Right hindlimb (tissue), 1 donor: ENCODE measurements at regions not wholly inside any gene's neighbourhood (a gene's known extent, or its start where the extent isn't known, plus 50 kb on each side); places are given as distances from the start of the nearest gene placed in this dataset.
A peak's percentile ranks its signal among the peaks of the same experiment; 100 is the strongest.
"Not testable (repeated sequence)": the region's sequence is repeated elsewhere in the genome, so short reads cannot be mapped to it uniquely, and the experiment has no call there.

ENCODE experiments used
- DNase-seq: peaks from one replicate; pipeline ENCODE4 v3.0.0-alpha.2; 2018

DNA sequence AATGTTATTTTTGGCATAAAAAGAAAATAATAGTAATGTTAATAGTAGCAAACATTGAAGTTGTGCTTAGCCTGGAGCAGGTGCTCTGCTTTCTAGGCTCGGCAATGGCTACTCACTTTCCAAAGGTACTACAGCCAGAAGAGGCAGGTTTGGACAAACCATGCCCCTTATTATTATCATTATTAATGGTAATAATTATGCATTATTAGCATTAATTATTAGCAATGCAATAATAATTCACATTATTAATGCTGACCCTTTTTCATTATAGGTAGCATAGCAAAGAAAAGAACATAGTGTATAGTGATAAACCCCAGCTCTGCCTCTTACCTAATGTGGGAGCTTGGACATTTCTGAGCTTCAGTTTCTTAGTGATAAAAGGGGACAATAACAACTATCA lies 171.4 kb downstream of the EDEM1 start:
- DNase-seq: no peak

DNA sequence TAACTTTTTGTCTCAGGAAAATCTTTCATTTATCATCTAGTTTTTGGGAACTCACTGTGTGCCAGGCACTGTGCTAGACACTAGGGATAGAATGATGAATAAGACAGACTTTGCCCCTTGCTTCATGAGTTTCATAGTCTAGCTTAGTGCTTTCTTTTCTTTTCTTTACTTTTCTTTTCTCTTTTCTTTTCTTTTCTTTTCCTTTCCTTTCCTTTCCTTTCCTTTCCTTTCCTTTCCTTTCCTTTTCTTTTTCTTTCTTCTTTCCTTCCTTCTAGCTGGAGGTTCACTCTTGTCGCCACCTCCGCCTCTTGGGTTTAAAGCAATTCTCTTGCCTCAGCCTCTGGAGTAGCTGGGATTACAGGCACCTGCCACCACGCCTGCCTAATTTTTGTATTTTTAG lies 172.9 kb downstream of the EDEM1 start:
- no peak for DNase-seq

DNA sequence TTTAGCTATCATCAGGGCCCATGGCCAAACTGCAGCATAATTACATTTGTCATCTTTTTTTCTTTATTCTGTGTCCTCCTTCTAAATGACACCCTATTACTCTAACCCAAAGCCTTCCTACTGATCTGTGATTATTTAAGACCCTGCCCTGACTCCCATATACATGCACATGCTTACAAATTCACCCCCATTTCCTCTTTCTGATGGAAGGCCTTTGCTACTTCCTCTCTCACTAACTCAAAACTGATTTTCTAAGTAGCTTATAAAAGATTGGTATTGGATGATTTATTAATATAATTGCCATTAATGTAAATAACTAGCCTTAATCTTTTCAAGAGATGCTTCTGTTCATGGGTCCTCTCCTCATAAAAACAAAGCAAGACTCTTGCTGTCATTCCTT lies 179.2 kb downstream of the EDEM1 start:
- no peak for DNase-seq

DNA sequence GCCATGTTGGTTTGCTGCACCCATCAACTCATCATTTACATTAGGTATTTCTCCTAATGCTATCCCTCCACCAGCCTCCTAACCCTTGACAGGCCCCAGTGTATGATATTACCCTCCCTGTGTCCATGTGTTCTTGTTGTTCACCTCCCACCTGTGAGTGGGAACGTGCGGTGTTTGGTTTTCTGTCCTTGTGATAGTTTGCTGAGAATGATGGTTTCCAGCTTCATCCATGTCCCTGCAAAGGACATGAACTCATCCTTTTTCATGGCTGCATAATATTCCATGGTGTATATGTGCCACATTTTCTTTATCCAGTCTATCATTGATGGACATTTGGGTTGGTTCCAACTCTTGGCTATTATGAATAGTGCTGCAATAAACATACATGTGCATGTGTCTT lies 184.0 kb downstream of the EDEM1 start:
- DNase-seq: not testable (repeated sequence)

DNA sequence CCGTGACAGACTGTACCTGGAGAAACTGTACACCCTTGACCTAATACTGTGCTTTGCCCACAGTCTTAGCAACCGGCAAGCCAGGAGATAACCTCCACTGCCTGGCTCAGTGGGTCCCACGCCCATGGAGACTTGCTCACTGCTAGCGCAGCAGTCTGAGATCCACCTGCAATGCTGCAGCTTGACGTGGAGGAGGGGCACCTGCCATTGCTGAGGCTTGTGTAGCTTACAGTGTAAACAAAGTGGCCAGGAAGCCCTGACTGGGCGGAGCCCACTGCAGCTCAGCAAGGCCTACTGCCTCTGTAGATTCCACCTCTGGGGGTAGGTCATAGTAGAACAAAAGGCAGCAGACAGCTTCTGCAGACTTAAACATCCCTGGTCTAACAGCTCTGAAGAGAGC lies 189.3 kb downstream of the EDEM1 start:
- DNase-seq: no peak

DNA sequence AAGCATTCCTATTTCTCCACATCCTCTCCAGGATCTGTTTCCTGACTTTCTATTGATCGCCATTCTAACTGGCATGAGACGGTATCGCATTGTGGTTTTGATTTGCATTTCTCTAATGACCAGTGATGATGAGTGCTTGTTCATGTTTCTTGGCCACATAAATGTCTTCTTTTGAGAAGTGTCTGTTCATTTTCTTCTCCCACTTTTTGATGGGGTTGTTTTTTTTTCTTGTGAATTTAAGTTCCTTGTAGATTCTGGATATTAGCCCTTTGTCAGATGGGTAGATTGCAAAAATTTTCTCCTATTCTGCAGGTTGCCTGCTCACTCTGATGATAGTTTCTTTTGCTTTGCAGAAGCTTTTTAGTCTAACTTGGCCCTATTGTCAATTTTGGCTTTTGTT lies 191.8 kb downstream of the EDEM1 start:
- not testable (repeated sequence) for DNase-seq

DNA sequence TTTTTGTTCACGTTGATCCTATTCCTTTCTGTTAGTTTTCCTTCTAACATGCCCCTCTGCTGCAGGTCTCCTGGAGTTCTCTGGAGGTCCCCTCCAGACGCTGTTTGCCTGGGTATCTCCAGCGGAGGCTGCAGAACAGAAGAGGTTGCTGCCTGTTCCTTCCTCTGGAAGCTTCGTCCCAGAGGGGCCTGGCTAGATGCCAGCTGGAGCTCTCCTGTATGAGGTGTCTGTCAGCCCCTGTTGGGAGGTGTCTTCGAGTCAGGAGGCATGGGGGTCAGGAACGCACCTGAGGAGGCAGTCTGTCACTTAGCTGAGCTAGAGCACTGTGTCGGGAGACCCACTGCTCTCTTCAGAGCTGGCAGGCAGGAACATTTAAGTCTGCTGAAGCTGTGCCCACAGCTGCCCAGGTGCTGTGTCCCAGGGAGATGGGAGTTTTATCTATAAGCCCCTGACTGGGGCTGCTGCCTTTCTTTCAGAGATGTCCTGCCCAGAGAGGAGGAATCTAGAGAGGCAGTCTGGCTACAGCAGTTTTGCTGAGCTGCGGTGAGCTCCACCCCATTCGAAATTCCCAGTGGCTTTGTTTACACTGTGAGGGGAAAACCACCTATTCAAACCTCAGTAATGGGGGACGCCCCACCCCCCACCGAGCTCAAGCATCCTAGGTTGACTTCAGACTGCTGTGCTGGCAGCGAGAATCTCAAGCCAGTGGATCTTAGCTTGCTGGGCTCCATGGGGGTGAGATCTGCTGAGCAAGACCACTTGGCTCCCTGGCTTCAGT lies 196.2 kb downstream of the EDEM1 start:
- DNase-seq: not testable (repeated sequence)

DNA sequence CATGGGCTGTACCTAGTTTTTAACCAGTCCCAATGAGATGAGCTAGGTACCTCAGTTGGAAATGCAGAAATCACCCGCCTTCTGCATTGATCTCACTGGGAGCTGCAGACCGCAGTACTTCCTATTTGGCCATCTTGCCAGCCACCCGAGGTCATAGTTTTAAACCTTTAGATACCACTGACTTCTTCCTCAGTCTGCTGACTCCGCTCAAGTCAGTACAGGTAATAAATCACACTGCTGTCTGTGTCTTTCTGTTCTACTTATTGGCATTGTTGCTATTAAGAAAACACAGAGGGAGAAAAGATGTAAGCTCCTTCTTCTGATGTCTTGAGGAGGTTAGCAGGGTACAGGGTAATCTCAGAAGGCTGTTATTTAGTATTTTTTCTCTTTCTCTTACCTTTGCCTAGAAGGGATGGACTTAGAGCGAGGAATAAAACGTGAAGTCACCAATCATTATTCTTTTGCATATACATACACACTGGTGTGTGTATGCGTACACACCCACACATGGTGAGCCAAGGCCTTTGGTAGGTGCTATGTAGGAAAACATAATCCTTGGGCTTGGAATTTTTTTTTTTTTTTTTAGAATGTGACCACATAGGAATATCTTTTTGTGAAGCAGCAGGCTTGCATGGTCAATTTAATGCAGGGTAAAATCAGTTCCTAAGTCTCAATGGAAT lies 197.2 kb downstream of the EDEM1 start:
- no peak for DNase-seq

DNA sequence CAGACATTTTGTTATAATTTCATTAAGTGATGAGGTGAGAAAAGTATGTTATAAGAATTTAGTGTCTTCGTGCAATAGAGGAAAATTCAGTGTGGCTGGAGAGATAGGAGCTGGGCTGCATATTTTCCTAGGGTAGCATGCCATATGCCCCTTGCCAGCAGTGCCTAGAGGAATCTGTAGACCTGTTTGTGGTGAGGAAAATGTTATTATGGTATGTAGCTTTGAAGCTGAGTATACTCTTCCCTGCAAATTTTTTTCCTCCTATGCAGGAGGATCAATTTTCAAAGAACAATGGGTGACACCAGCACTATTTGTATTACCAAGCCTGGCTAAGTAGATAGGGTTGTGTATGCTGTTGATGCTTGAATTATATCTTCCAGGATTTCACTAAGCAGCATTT lies 200.6 kb downstream of the EDEM1 start:
- no peak for DNase-seq

DNA sequence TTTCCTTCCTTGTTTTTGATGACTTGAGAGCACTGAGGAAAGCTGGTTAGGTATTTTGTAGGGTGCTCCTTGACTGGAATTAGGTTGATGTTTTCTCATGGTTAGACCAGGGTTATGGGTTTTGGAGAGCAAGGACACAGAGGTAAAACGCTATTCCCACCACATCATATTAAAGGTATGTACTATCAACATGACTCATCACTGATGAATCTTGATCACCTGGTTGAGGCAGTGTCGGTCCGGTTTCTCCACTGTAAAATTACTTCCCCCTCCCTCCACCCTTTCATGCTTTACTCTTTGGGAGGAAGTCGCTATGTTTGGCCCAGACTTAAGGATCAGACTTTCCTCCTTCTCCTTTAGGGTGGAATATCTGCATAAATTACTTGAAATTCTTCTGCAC lies 201.6 kb downstream of the EDEM1 start:
- no peak for DNase-seq

DNA sequence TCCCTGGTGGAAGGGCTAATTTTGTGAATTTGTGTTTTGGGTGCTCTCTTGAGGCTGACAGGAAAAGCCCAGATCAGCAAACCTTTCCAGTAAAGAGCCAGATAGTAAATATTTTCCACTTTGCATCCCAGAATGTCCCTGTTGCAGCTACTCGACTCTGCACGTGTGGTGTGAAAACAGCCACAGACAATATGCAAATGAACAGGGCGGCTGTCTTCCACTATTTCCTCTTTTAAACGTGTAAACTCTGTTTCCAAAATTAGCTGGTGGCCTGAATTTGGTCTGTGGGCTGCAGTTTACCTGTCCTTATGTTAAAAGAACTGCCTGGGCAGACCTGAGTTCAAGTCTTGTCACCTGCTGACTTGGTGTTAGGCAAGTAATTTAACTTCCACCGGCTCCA lies 202.7 kb downstream of the EDEM1 start:
- DNase-seq: no peak

DNA sequence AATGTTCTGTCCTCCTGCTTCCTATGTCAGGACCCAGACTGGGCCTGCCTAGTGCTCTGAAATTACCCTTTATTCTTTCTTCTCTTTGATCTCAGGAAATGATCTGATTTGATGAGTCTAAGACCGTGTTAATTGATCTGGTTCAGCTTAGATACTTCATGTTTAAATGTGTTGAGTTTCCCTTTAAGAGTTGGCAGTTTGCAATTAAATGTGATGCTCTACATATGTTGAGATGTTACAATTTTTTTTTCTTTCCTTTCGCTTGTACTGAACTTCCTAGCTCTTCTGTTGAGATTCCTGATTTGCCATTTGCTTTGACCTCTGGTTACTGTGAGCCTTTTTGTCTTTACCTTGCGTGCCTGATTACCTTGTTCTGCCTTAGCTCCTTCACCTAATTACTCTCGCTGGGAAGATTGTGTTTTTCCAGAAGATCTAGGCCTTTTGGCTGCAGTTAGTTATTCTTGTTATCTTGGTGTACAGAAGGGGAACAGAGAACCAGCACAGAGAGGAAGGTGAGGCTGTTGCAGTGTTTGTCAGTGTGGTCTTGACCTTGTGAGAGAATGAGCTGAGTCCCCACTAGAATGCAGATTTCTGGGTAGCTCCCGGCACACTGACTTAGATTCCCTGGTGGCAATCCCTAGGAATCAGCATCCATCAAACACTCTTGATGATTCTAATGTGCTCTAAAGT lies 203.6 kb downstream of the EDEM1 start:
- no peak for DNase-seq

DNA sequence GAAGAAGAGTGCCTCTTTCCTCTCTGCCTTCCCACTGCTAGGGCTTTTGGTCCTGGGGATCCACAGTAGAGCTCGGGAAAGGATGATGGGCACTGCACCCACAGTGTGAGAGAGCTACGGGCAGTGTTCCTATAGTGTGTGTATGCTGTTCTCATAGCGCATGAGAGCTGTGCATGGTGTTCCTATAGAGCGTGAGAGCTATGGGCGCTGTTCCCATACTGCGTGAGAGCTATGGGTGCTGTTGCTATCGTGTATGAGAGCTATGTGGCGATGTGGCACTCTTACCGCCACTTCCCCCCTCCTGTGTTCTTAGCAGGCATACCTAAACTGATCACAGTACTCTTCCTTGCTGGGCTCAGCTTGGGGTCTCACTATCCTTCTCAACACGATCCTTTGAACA lies 213.5 kb downstream of the EDEM1 start:
- no peak for DNase-seq

DNA sequence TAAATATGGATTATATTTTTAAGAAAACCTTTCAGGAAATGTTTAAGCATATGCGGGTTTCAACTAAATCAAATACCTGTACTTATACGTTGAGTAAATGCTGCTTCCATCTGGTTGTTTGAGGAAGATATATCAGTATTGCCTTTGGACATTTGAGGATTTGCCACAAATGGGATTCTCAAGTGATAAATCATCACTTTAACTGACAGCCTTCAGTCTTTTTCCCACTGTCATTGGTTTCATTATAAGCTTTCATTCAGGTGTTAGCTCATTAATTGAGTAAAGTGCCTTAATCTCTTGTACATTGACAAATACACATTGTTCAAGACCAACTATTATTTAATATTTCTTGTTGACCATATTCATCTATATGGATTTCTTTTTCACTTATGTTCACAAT lies 217.2 kb downstream of the EDEM1 start:
- DNase-seq: no peak

DNA sequence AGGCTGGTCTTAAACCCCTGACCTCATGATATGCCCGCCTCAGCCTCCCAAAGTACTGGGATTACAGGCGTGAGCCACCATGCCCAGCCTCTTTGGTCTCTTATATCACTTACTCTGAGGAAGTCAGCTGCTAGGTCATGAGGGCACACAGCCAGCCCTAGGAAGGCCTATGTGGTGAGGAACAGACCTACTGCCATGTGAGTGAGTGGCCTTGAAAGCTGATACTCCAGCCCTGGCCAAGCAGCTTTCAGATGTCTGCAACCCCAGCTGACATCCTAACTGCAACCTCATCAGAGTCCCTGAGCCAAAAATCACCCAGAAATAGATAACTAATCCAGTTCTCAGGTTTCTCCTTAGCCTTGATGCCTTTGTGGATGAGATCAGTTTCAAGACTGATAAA lies 224.3 kb downstream of the EDEM1 start:
- DNase-seq: peak; percentile 24

DNA sequence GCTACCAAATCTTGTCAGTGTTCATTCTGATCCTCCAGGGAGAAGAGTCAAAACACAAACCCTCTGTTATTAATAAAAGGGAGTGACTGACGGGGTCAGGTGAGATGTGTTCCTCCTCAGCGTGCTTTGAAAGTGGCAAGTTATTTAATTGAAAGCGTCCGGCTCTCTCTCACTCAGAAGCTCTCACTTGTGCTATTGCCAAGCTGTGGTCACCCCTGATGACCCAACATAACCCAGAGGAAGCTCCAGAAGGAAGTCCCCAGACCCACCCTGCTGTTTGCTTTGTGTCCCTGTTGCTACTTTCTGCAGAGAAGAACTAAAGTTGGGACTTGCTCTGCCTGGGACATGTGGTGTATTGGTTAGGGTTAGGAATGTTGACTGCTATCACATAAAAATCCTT lies 235.6 kb downstream of the EDEM1 start:
- DNase-seq: no peak

DNA sequence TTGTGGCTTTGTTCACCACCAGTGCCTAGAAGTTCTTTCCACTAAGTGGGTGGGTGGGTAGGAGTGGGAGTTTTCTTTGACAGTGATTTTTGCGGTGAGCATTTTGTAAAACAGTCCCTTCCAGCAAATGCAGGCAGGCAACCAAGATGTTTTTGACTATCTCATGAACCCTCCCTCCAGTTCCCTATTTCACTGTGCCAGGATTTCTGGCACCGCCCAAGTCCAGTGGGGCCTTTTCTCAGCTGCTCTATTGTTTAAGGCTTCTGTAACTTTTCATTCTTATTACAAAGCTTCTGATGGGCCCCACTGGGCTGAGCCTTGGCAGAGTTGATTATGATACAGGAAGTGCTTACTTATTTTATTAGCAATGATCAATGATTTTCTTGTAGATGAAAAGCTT lies 236.0 kb downstream of the EDEM1 start:
- DNase-seq: no peak

DNA sequence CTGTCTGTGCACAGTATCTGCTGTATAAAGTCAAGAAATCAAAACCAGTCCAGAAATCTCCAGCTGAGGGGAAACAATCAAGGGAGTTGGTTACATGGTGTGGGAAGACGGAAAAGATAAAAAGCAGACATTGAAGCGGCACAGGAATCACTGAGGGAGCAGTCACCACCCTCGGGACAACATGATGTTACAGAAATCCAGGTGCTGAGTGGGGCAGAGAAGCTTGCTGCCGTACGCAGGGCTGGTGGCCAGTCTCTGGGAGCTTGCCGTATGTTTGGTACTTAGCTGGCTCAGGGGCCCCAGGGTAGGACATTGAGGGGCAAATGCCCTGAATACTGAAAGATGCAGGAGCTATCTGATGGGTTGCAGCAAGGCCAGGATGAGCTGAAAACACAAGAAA lies 237.9 kb downstream of the EDEM1 start:
- no peak for DNase-seq

DNA sequence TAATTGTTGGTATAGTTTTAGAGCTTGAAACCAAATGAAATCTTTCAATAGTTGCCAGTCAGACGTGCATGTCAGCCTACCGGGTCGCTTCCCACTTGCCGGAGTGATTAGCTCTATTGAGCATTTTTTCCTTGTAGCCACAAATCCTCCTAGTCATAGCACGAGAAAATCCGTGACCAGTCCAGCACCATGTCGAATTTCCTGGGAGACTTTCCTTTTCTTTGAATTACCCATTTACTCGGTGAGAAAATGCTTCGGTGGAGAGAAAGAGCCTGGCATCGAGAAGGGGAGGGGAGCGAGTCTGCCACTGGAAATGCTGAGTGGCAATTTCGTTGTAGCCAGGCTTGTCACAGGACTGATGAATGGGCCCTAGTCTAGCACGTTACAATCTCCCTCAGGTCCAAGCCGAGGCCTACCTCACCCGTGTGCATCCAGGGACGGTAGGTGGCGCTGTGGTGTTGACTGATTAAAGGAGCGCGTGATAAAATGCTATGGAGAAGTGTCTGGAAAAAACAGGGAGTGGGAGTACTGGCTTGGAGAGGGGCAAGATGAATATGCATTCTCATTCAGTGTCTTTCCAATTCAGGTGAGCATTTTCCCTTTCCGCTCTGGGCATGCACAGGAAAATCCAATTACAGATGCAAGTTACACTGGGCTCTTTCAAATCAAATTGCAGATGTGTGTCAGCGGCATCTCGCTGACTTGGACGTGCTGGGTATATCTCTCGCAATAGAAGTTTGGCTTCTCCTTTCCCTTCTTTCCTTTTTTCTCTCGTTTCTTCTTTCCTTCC lies 238.8 kb downstream of the EDEM1 start:
- peak; percentile 82 for DNase-seq

DNA sequence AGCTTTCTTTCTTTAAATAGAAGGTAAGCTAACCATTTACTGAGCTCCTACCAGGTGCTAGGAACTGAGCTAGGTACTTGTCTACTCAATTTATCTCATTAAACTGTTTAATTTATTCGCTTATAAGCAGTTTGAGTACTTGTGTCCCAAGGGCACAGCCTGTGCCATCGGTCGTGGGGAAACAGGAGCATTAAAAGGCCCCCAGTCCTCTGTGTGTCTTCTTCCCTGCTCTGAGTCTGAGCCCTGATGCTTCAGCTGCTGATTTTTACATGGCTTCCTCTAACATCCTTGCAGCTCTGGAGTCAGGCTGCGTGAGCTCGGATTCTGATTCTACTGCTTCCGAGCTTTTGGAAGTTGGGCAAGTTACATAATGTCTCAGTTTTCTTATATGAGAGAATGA lies 239.5 kb downstream of the EDEM1 start:
- no peak for DNase-seq

DNA sequence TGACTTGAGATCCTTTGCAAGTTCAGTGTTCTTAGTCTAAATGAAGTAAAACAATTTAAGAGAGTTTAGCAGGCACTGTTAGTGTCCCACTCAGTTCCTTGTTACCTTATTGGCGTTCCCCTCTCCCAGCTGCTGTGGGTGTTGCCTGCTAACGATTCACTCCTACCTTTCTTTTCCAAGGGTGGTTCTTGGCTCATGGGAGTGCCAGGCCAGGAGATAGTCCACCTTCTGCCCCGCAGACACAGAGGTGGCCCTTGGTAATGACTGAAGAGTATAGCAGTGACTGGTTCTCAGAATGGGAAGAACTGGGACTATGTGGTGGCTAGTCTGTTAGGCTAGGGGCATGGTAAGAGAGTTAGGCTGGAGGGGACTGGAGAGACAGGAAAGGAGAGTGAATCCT lies 240.4 kb downstream of the EDEM1 start:
- DNase-seq: no peak

DNA sequence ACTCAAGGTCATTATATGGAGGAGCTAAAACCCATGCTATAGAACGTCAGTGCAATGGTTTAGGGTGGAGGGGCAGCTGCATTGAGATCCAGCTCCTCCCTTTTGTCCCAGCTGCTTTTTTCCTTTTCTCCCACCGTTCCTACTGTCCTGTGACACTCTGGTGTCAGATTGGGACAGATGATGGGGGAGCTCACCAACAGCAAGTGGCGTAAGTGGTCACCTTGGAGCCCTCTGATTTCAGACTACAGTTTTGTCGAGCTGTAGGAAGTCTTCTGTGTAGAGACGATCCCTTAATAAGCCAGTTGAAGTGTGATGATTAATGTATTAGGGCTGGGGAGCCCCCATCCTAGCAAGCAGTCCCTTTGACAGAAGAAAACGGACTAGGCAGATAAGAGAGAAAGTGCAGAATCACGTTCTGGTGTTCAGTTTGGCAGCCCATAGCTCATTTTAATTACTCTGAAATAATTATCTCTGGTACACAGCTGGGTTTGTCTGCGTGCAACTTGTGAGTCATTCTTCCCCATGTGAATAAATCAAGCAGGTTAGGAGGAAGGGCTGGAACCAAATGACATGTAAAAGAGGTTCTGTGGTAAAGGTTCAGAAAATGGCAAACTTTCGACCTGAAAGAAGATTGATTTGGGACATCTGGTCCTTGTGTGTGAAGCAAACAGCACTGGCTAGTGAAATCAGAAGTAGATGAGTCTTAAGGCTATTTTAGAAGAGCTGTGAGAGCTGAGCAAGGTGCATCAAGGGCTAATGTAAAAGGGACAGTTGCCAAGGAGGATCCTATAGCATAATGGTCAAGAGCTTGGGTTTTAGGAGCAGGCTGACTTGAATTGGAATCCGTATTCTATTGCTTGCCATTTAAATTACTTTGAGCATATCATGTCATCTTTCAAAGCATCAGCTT lies 241.4 kb downstream of the EDEM1 start:
- DNase-seq: no peak
